ENCODE measurements at regions not wholly inside any gene's neighbourhood (a gene's known extent, or its start where the extent isn't known, plus 50 kb on each side); places are given as distances from the start of the nearest gene placed in this dataset.
A peak's percentile ranks its signal among the peaks of the same experiment; 100 is the strongest.

- Histone ChIP-seq H3K27ac (no peak overlapping the region), H3K4me1 (ENCODE audit: insufficient read depth) (peaks cover 28% of the 10 kb centered on the region)
Observed at GRCh38 chr1:58964428-58964827, 180.6 kb upstream of the JUN start.

GRCh38 chr1:58964880-58965279, 181.0 kb upstream of the JUN start:
- Histone ChIP-seq H3K4me1 (ENCODE audit: insufficient read depth) (peaks cover 28% of the 10 kb centered on the region), H2AFZ (no peak overlapping the region), H3K4me3 (no peak overlapping the region), H3K36me3 (replicated peaks; ENCODE audit: insufficient read depth, low read depth) (no peaks in the 10 kb centered on the region), H3K27ac (no peak overlapping the region), H3K9me3 (ENCODE audit: low read depth) (no peaks in the 10 kb centered on the region), H3K27me3 (no peaks in the 10 kb centered on the region), H3K9me2 (replicated peaks; ENCODE audit: insufficient read depth) (no peaks in the 10 kb centered on the region), H3K79me2 (no peaks in the 10 kb centered on the region), H4K20me1 (ENCODE audit: insufficient read depth, poor library complexity, severe bottlenecking) (no peaks in the 10 kb centered on the region), H3K4me2 (no peak overlapping the region)
- peak; percentile 54 for DNase-seq (ENCODE audit: low spot score)
- TF ChIP-seq EZH2 (IDR thresholded peaks at IDR 0.05; ENCODE audit: borderline replicate concordance) = no peak
- no peak for TF ChIP-seq CTCF (IDR thresholded peaks at IDR 0.05; ENCODE audit: poor library complexity)
- TF ChIP-seq EZH2phosphoT487 (IDR thresholded peaks at IDR 0.05; ENCODE audit: low read depth, severe bottlenecking, unreplicated experiment) = no peak
- WGBS (ENCODE audit: low lambda C conversion rate, missing lambda C conversion rate) = 50% methylated on average over 1 of the region's 1 CpG

More at GRCh38 chr1:58964428-58964827, 180.6 kb upstream of the JUN start:
- Histone ChIP-seq H3K4me3 (no peak overlapping the region), H3K9me2 (replicated peaks; ENCODE audit: insufficient read depth) (no peaks in the 10 kb centered on the region), H3K36me3 (replicated peaks; ENCODE audit: insufficient read depth, low read depth) (no peaks in the 10 kb centered on the region), H3K4me2 (no peak overlapping the region), H3K27me3 (no peaks in the 10 kb centered on the region), H2AFZ (no peak overlapping the region), H4K20me1 (ENCODE audit: insufficient read depth, poor library complexity, severe bottlenecking) (no peaks in the 10 kb centered on the region), H3K79me2 (no peaks in the 10 kb centered on the region), H3K9me3 (ENCODE audit: low read depth) (no peaks in the 10 kb centered on the region)
- TF ChIP-seq CTCF (IDR thresholded peaks at IDR 0.05; ENCODE audit: poor library complexity) (no peak), EZH2phosphoT487 (IDR thresholded peaks at IDR 0.05; ENCODE audit: low read depth, severe bottlenecking, unreplicated experiment) (no peak), EZH2 (IDR thresholded peaks at IDR 0.05; ENCODE audit: borderline replicate concordance) (no peak)
- WGBS (ENCODE audit: low lambda C conversion rate, missing lambda C conversion rate) = 88% methylated on average over 2 of the region's 2 CpGs
- DNase-seq (ENCODE audit: low spot score) = no peak

GRCh38 chr1:58966103-58966916, 182.5 kb upstream of the JUN start:
- H3K4me1 ChIP-seq (ENCODE audit: insufficient read depth) = peaks cover 33% of the 10 kb centered on the region
- 75% methylated on average over 6 of the region's 6 CpGs for WGBS (ENCODE audit: low lambda C conversion rate, missing lambda C conversion rate)

More at GRCh38 chr1:58966103-58966916, 182.5 kb upstream of the JUN start:
- H3K36me3 ChIP-seq (replicated peaks; ENCODE audit: insufficient read depth, low read depth) = no peaks in the 10 kb centered on the region
- no peak overlapping the region for H3K4me3 ChIP-seq
- no peak overlapping the region for H3K27ac ChIP-seq
- no peaks in the 10 kb centered on the region for H4K20me1 ChIP-seq (ENCODE audit: insufficient read depth, poor library complexity, severe bottlenecking)
- H3K4me2 ChIP-seq = no peak overlapping the region
- no peaks in the 10 kb centered on the region for H3K9me3 ChIP-seq (ENCODE audit: low read depth)
- no peaks in the 10 kb centered on the region for H3K27me3 ChIP-seq
- no peaks in the 10 kb centered on the region for H3K9me2 ChIP-seq (replicated peaks; ENCODE audit: insufficient read depth)
- no peak for DNase-seq (ENCODE audit: low spot score)
- no peaks in the 10 kb centered on the region for H3K79me2 ChIP-seq
- TF ChIP-seq CTCF (IDR thresholded peaks at IDR 0.05; ENCODE audit: poor library complexity) = no peak
- TF ChIP-seq EZH2phosphoT487 (IDR thresholded peaks at IDR 0.05; ENCODE audit: low read depth, severe bottlenecking, unreplicated experiment) = no peak
- no peak for TF ChIP-seq EZH2 (IDR thresholded peaks at IDR 0.05; ENCODE audit: borderline replicate concordance)
- H2AFZ ChIP-seq = no peak overlapping the region

All from hepatocyte (in vitro differentiated cells).